CD4-positive, alpha-beta memory T cell (primary cell): ENCODE measurements at regions not wholly inside any gene's neighbourhood (a gene's known extent, or its start where the extent isn't known, plus 50 kb on each side); places are given as distances from the start of the nearest gene placed in this dataset.

Experiments
- CTCF ChIA-PET: fragments of 350-600 bp; sonication (Branson Sonifier 250); formaldehyde crosslinking; loops from one replicate; lab custom pipeline; 2021; ENCODE audit warnings: inconsistent platforms; ENCODE audit not compliant: partially characterized antibody; lab: Charles Lee
- POLR2A ChIA-PET: fragments of 350-600 bp; sonication (Branson Sonifier 250); formaldehyde crosslinking; loops from one replicate; lab custom pipeline; 2021; ENCODE audit not compliant: partially characterized antibody; lab: Charles Lee
- DNase-seq, 5 donors: peaks; one replicate each; pipeline versions ENCODE4 v3.0.0 to v3.0.0-alpha.2; 2020 to 2022; ENCODE audit warnings: mixed read lengths in 1 of 5
- H3K27ac ChIP-seq: one replicate; pipeline ENCODE4 v1.7.0; 2013; ENCODE audit warnings: low read depth, low read length
- H3K27me3 ChIP-seq: 2 replicates; pipeline ENCODE4 v1.7.0; 2013; ENCODE audit warnings: mild to moderate bottlenecking, low read length, moderate library complexity; ENCODE audit not compliant: insufficient read depth
- H3K36me3 ChIP-seq: 2 replicates; pipeline ENCODE4 v1.7.0; 2013; ENCODE audit warnings: mild to moderate bottlenecking, low read length, moderate library complexity; ENCODE audit not compliant: insufficient read depth
- H3K4me1 ChIP-seq: 2 replicates; pipeline ENCODE4 v1.7.0; 2013; ENCODE audit warnings: mild to moderate bottlenecking, low read length, moderate library complexity; ENCODE audit not compliant: insufficient read depth
- H3K4me3 ChIP-seq, 2 donors: one replicate each; pipeline ENCODE4 v1.7.0; 2013; ENCODE audit warnings: low read length in 2 of 2, mild to moderate bottlenecking in 1 of 2
- H3K9me3 ChIP-seq, 2 donors: one replicate each; pipeline ENCODE4 v1.7.0; 2013; ENCODE audit warnings: low read length in 2 of 2, control low read depth in 1 of 2; ENCODE audit not compliant: control insufficient read depth in 1 of 2
- H3K27ac Mint-ChIP-seq, 7 donors: one replicate each; pipeline ENCODE4 v1.8.0; 2020 to 2021; ENCODE audit warnings: mixed read lengths in 7 of 7, mild to moderate bottlenecking in 6 of 7, inconsistent platforms in 3 of 7, moderate library complexity in 3 of 7
- H3K27me3 Mint-ChIP-seq, 2 donors: one replicate each; pipeline ENCODE4 v1.8.0; 2020 to 2021; ENCODE audit warnings: mixed read lengths in 2 of 2
- H3K36me3 Mint-ChIP-seq, 2 donors: one replicate each; pipeline ENCODE4 v1.8.0; 2020 to 2021; ENCODE audit warnings: mixed read lengths in 2 of 2, inconsistent platforms in 1 of 2, mild to moderate bottlenecking in 1 of 2
- H3K4me1 Mint-ChIP-seq, 4 donors: one replicate each; pipeline ENCODE4 v1.8.0; 2020 to 2021; ENCODE audit warnings: mixed read lengths in 4 of 4, mild to moderate bottlenecking in 1 of 4
- H3K4me3 Mint-ChIP-seq, 8 donors: one replicate each; pipeline ENCODE4 v1.8.0; 2020 to 2021; ENCODE audit warnings: mixed read lengths in 8 of 8, mild to moderate bottlenecking in 7 of 8, moderate library complexity in 6 of 8, inconsistent platforms in 3 of 8
- H3K9me3 Mint-ChIP-seq, 8 donors: one replicate each; pipeline ENCODE4 v1.8.0; 2020 to 2021; ENCODE audit warnings: mixed read lengths in 8 of 8, mild to moderate bottlenecking in 5 of 8, inconsistent platforms in 3 of 8, moderate library complexity in 1 of 8
- intact Hi-C: fragments of 100-400 bp; cut with micrococcal nuclease; formaldehyde crosslinking; loops from one replicate; pipeline ENCODE4 v1.15.1; 2023

DNA sequence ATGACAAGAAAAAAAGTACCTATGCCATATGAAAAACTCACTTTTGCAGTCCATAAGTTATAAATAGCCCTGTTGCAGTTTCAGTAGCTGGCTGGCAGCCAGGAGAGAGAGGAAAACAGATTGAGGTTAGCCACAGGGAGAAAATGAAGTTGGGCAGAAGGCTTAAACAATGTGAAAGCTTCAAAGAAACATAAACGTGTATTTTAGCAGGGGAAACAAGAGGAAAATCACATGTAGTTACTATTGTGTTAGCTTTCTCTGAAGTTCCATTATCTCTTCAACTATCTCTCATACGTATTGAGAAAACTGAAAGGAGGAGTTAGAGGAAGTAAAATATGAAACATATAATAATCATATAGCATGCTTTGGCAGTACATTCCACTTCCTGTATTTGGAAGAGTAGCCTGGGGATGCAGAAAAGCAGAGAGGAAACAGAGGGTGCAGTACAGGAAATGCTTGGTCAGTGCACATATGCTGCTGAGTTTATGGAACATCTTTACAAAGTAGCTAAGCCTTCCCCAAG, 1551.1 kb downstream of the EFNB2 start:
- Histone ChIP-seq H3K36me3 (no peaks in the 10 kb centered on the region), H3K27me3 (no peaks in the 10 kb centered on the region), H3K4me1 (peaks cover 17% of the 10 kb centered on the region), H3K9me3 (no peaks in the 10 kb centered on the region), H3K27ac (no peak overlapping the region), H3K4me3 (no peak overlapping the region)
- peaks cover 13 to 23% (median 16%) of the 10 kb centered on the region in 4 donors for H3K4me1 Mint-ChIP-seq
- peak overlapping the region in 7 of 8 donors; percentile 39 to 86 (median 50) for H3K4me3 Mint-ChIP-seq
- CTCF ChIA-PET = no interaction called here
- no peaks in the 10 kb centered on the region for H3K27me3 Mint-ChIP-seq
- POLR2A ChIA-PET = no interaction called here
- peak in 4 of 5 donors; percentile 27 to 51 (median 45) for DNase-seq
- H3K36me3 Mint-ChIP-seq = no peaks in the 10 kb centered on the region
- H3K27ac Mint-ChIP-seq = peak overlapping the region; percentile 15 to 92 (median 53)
- no peaks in the 10 kb centered on the region for H3K9me3 Mint-ChIP-seq
- intact Hi-C loops = loop anchor here (10.0 kb wide), 1 partner anchor 80 kb away; no protein-coding TSS in a partner anchor

DNA sequence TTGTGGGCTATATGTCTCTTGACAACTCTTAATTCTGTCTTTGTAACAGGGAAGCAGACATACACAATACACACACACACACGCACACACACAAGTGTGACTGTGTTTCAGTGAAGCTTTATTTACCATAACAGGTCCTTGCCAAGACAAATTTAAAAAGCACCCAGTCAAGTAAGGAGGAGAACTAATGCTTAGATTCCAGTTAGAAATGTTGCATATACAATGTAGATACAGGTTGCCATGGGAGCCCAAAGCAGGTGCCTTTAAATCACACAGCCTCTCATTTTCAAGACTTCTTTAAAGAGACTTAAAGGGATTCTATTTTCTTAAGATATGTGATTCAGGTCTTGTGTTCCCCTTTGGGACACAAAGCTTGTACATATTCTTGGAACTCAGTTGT, 1551.9 kb downstream of the EFNB2 start:
- no peaks in the 10 kb centered on the region for H3K36me3 Mint-ChIP-seq
- no peak overlapping the region for H3K27ac Mint-ChIP-seq
- no peaks in the 10 kb centered on the region for H3K9me3 ChIP-seq
- no peaks in the 10 kb centered on the region for H3K27me3 Mint-ChIP-seq
- H3K4me1 ChIP-seq = peaks cover 17% of the 10 kb centered on the region
- no peak overlapping the region for H3K4me3 ChIP-seq
- no peaks in the 10 kb centered on the region for H3K36me3 ChIP-seq
- intact Hi-C loops = loop anchor here (10.0 kb wide), 1 partner anchor 79 kb away; no protein-coding TSS in a partner anchor
- peaks cover 13 to 23% (median 16%) of the 10 kb centered on the region in 4 donors for H3K4me1 Mint-ChIP-seq
- ChIA-PET CTCF (no interaction called here), POLR2A (no interaction called here)
- H3K27ac ChIP-seq = no peak overlapping the region
- H3K4me3 Mint-ChIP-seq = no peak overlapping the region
- H3K27me3 ChIP-seq = no peaks in the 10 kb centered on the region
- no peak for DNase-seq
- H3K9me3 Mint-ChIP-seq = no peaks in the 10 kb centered on the region

DNA sequence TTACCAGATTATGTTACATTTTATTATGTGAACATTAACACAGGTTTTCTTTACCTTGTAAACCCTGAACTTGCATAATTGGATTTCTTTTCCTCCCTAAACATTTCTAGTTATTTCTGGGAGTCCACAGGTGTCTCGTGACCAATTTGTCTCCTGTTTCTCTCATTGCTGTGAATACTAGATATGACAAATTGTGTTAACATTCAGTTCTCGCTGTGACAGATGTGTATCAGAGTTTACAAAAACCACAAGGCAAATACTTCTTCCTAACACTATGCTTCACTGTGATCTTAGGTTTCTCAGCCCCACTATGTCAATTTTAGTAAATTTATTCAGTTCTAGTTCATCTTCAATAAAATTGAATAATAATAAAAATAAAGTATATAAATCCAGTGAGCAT, 1554.9 kb downstream of the EFNB2 start:
- H3K9me3 ChIP-seq = no peaks in the 10 kb centered on the region
- no peak overlapping the region for H3K27ac ChIP-seq
- H3K27me3 Mint-ChIP-seq = no peaks in the 10 kb centered on the region
- peaks cover 17% of the 10 kb centered on the region for H3K4me1 ChIP-seq
- peaks cover 0 to 2% (median 0%) of the 10 kb centered on the region in 8 donors for H3K9me3 Mint-ChIP-seq
- H3K4me1 Mint-ChIP-seq = peaks cover 15 to 31% (median 20%) of the 10 kb centered on the region in 4 donors
- ChIA-PET POLR2A (no interaction called here), CTCF (no interaction called here)
- intact Hi-C loops = loop anchor here (10.0 kb wide), 1 partner anchor 76 kb away; no protein-coding TSS in a partner anchor
- H3K36me3 Mint-ChIP-seq = no peaks in the 10 kb centered on the region
- no peak overlapping the region for H3K4me3 Mint-ChIP-seq
- H3K27me3 ChIP-seq = no peaks in the 10 kb centered on the region
- DNase-seq = no peak
- no peaks in the 10 kb centered on the region for H3K36me3 ChIP-seq
- H3K27ac Mint-ChIP-seq = no peak overlapping the region
- H3K4me3 ChIP-seq = no peak overlapping the region

DNA sequence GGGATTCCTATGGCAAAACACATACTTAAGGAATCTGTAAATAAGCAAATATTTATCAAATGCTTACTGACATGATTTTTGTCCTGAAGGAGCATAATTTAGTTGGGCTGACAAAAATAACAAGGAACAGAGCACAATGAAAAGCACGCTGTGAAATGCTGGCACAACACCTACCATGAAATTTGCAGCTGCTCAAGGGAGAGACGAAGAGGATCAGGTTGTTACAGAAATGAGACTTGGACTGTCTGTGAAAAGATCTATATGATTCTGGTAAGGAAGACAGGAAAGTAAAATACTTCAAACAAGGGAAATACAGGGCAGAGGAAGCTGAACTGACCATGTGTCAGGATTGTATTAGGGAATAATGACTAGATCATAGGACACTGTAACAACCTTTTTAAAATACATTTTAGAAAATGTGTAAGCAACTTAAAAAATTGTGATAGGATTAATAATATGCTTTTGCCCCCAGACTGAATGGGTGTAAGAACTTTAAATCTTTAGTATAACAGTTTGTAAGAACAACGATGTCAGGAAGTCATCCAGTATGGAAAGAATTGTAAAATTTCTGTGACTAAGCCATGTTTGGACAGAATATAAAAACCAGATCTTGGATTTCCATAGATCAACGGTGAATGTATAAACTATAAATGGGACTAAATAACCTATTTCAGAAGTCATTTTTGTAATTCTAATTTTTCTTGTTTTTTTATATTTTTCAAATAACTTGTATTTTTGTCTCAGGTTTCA, 1556.0 kb downstream of the EFNB2 start:
- POLR2A ChIA-PET = no interaction called here
- Mint-ChIP-seq H3K27me3 (no peaks in the 10 kb centered on the region), H3K27ac (no peak overlapping the region), H3K9me3 (peaks cover 0 to 2% (median 0%) of the 10 kb centered on the region in 8 donors), H3K36me3 (no peaks in the 10 kb centered on the region), H3K4me1 (peaks cover 10 to 22% (median 14%) of the 10 kb centered on the region in 4 donors), H3K4me3 (no peak overlapping the region)
- DNase-seq = no peak
- Histone ChIP-seq H3K36me3 (no peaks in the 10 kb centered on the region), H3K27ac (no peak overlapping the region), H3K27me3 (no peaks in the 10 kb centered on the region), H3K4me3 (no peak overlapping the region), H3K4me1 (peaks cover 8% of the 10 kb centered on the region), H3K9me3 (no peaks in the 10 kb centered on the region)
- CTCF ChIA-PET = no interaction called here
- intact Hi-C loops = loop anchor here (10.0 kb wide), 1 partner anchor 75 kb away; no protein-coding TSS in a partner anchor

DNA sequence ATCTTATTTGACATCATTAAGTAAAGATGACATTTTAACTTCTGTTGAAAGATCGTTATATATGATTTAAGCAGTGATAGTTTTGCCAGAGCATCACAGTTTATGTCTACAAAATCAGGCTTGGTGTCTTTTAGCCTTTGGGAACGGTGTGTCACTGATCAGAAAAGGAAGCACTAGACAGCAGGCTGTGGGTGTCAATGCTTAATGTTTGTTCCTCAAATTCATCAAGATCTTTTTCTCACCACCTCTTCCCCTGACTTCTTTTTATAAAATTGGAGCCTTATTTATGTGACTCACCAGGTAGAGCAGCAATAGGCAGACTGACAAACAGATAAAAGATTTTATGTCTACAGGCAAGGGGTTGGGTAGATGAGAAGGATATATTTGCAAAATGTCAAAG, 1558.5 kb downstream of the EFNB2 start:
- ChIA-PET CTCF (no interaction called here), POLR2A (no interaction called here)
- Mint-ChIP-seq H3K27me3 (no peaks in the 10 kb centered on the region), H3K4me1 (peaks cover 2 to 12% (median 7%) of the 10 kb centered on the region in 4 donors), H3K9me3 (peaks cover 0 to 2% (median 0%) of the 10 kb centered on the region in 8 donors), H3K36me3 (no peaks in the 10 kb centered on the region), H3K27ac (no peak overlapping the region), H3K4me3 (peak overlapping the region in 1 of 8 donors; percentile 18)
- Histone ChIP-seq H3K9me3 (no peaks in the 10 kb centered on the region), H3K27me3 (no peaks in the 10 kb centered on the region), H3K4me3 (no peak overlapping the region), H3K4me1 (no peaks in the 10 kb centered on the region), H3K36me3 (no peaks in the 10 kb centered on the region), H3K27ac (no peak overlapping the region)
- intact Hi-C loops = no loop called here
- DNase-seq = no peak

DNA sequence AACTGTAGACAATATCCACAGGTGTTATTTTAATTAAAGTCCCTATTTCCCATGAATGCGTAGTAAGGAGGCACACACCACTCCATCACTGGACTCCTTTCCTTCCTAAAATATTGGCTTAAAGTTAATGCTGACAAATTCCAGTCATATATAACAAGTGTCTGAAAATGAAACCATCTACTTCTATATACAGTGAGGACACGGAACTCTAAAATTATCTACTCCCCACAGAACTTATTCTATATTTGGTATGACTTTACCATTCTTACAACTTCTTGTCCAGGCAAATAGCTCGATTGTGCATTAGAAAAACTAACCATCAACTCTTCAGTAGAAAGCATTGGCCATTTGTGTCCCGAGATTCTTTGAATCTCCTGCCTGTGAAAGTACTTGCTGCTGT, 1560.2 kb downstream of the EFNB2 start:
- DNase-seq = no peak
- no peaks in the 10 kb centered on the region for H3K36me3 Mint-ChIP-seq
- Histone ChIP-seq H3K4me1 (no peaks in the 10 kb centered on the region), H3K4me3 (no peak overlapping the region), H3K36me3 (no peaks in the 10 kb centered on the region), H3K27me3 (no peaks in the 10 kb centered on the region), H3K27ac (no peak overlapping the region), H3K9me3 (no peaks in the 10 kb centered on the region)
- no peaks in the 10 kb centered on the region for H3K27me3 Mint-ChIP-seq
- H3K4me3 Mint-ChIP-seq = no peak overlapping the region
- ChIA-PET CTCF (no interaction called here), POLR2A (no interaction called here)
- H3K9me3 Mint-ChIP-seq = peaks cover 0 to 4% (median 0%) of the 10 kb centered on the region in 8 donors
- H3K4me1 Mint-ChIP-seq = peaks cover 2 to 12% (median 6%) of the 10 kb centered on the region in 4 donors
- intact Hi-C loops = no loop called here
- H3K27ac Mint-ChIP-seq = no peak overlapping the region

DNA sequence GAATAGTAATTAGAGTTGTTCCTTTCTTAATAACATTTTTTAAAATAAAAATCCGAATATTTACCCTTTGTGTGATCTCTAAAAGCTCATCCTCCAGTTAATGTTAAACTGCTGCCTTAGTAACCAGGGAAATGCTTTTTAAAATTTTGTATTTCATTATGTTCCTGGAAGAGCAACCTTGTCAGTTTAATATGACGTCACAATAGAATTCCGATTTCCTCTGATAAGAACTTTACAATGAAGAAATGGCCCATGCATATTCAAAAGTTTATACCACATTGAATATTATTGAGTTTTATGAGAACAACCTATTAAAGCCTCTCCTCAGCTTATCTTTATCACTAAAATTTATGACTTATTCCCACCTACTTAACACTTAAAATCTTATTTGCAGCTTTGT, 1566.6 kb downstream of the EFNB2 start:
- CTCF ChIA-PET = no interaction called here
- POLR2A ChIA-PET = no interaction called here
- H3K4me3 Mint-ChIP-seq = no peak overlapping the region

More for the DNA sequence above, 1566.6 kb downstream of the EFNB2 start:
- Mint-ChIP-seq H3K36me3 (no peaks in the 10 kb centered on the region), H3K27ac (no peak overlapping the region), H3K27me3 (no peaks in the 10 kb centered on the region), H3K4me1 (no peaks in the 10 kb centered on the region), H3K9me3 (peaks cover 0 to 2% (median 0%) of the 10 kb centered on the region in 8 donors)
- DNase-seq = no peak
- Histone ChIP-seq H3K27ac (no peak overlapping the region), H3K27me3 (no peaks in the 10 kb centered on the region), H3K9me3 (no peaks in the 10 kb centered on the region), H3K4me1 (no peaks in the 10 kb centered on the region), H3K36me3 (no peaks in the 10 kb centered on the region), H3K4me3 (no peak overlapping the region)
- intact Hi-C loops = no loop called here
